ENCODE measurements at regions not wholly inside any gene's neighbourhood (a gene's known extent, or its start where the extent isn't known, plus 50 kb on each side); places are given as distances from the start of the nearest gene placed in this dataset.

- Histone ChIP-seq H3K9ac (ENCODE audit: insufficient read depth in 1 of 2, low read depth in 2 of 2, low read length in 2 of 2) (no peak overlapping the region), H3K27ac (ENCODE audit: extremely low read depth, low read depth, low read length) (no peak overlapping the region), H3K9me3 (replicated peaks; ENCODE audit: control insufficient read depth, insufficient read depth, low read depth, low read length) (no peaks in the 10 kb centered on the region), H3K36me3 (ENCODE audit: control insufficient read depth, insufficient read depth, low read length) (no peaks in the 10 kb centered on the region), H3K27me3 (ENCODE audit: control insufficient read depth in 2 of 2, insufficient read depth in 2 of 2, low read length in 2 of 2) (peaks cover 6 to 42% of the 10 kb centered on the region in 2 experiments; a peak in 4 of 5 replicates), H3K79me2 (ENCODE audit: control insufficient read depth, insufficient read depth, low read length) (no peaks in the 10 kb centered on the region), H3K4me1 (replicated peaks in 1 of 2; ENCODE audit: control insufficient read depth in 2 of 2, insufficient read depth in 2 of 2, low read length in 2 of 2) (no peaks in the 10 kb centered on the region), H3K4me2 (ENCODE audit: insufficient read depth, low read length) (no peak overlapping the region), H2AFZ (ENCODE audit: low read depth, low read length) (no peak overlapping the region), H4K20me1 (replicated peaks; ENCODE audit: control insufficient read depth, insufficient read depth, low read length) (no peaks in the 10 kb centered on the region), H3K4me3 (no peak overlapping the region), H3K9me1 (ENCODE audit: control insufficient read depth, insufficient read depth, low read length) (no peaks in the 10 kb centered on the region)
- DNase-seq (ENCODE audit: extremely low read depth in 1 of 4, low spot score in 3 of 4) (no peak), ATAC-seq (no peak), FAIRE-seq (no peak)
- BruUV-seq (replicated peaks), result no TSS peak
- ChIA-PET POLR2A (no interaction called here), CTCF (ENCODE audit: low intra/inter-chr PET ratio) (no interaction called here)
- in situ Hi-C loops (cut with MboI) (no loop called here), intact Hi-C loops (cut with micrococcal nuclease) (no loop called here)
- no peak for TF ChIP-seq MCM3 (IDR thresholded peaks at IDR 0.05)
- TF ChIP-seq ZNF217 (CRISPR knock-in tag; IDR thresholded peaks at IDR 0.05), result no peak
- no peak for TF ChIP-seq ARNT (IDR thresholded peaks at IDR 0.05)
- no peak for TF ChIP-seq HMG20B (CRISPR knock-in tag; IDR thresholded peaks at IDR 0.05)
- no peak for TF ChIP-seq NCOA1 (IDR thresholded peaks at IDR 0.05; ENCODE audit: low read depth)
- TF ChIP-seq RBM15 (IDR thresholded peaks at IDR 0.05; ENCODE audit: insufficient read depth, low read length), result no peak
- no peak for TF ChIP-seq ZNF584 (CRISPR knock-in tag; IDR thresholded peaks at IDR 0.05; ENCODE audit: low read depth)
- TF ChIP-seq ZNF57 (CRISPR knock-in tag; IDR thresholded peaks at IDR 0.05), result no peak
- no peak for TF ChIP-seq ZNF436 (CRISPR knock-in tag; IDR thresholded peaks at IDR 0.05)
- no peak for TF ChIP-seq TAF1 (IDR thresholded peaks at IDR 0.05; ENCODE audit: control insufficient read depth, extremely low read depth, insufficient read depth, low read length, severe bottlenecking)
- TF ChIP-seq GTF2A2 (tag; IDR thresholded peaks at IDR 0.05), result no peak
- no peak for TF ChIP-seq BCL6 (CRISPR knock-in tag; IDR thresholded peaks at IDR 0.05)
- WGBS (ENCODE audit: insufficient coverage, low coverage, missing lambda C conversion rate), result 0% methylated on average over 18 of the region's 24 CpGs
These were observed 260.8 kb upstream of the MKI67 start for GRCh38 chr10:128386816-128387604.

Data from K562 (cell line).